MM.1S (cell line): ENCODE measurements at regions not wholly inside any gene's neighbourhood (a gene's known extent, or its start where the extent isn't known, plus 50 kb on each side); places are given as distances from the start of the nearest gene placed in this dataset.

ENCODE experiments used
- DNase-seq: peaks from one replicate; pipeline ENCODE4 v3.0.0-alpha.2; 2015
- H2AFZ ChIP-seq: fragments of 300-600 bp; sonication (generic); 2 replicates; pipeline ENCODE4 v1.6.0; 2016; ENCODE audit warnings: antibody characterized with exemption, low read length
- H3F3A ChIP-seq: fragments of 300-600 bp; sonication (generic); 2 replicates; pipeline ENCODE4 v1.6.1; 2016; ENCODE audit warnings: mild to moderate bottlenecking, antibody characterized with exemption, low read length, moderate library complexity, mixed read lengths; ENCODE audit not compliant: insufficient read depth
- H3K27ac ChIP-seq: fragments of 300-600 bp; sonication (generic); 2 replicates; pipeline ENCODE4 v1.5.1; 2016; ENCODE audit warnings: mild to moderate bottlenecking, low read length
- H3K27me3 ChIP-seq: fragments of 300-600 bp; sonication (generic); replicated peaks from 2 replicates; pipeline ENCODE4 v1.6.0; 2016; ENCODE audit warnings: low read length; ENCODE audit not compliant: insufficient read depth
- H3K36me3 ChIP-seq: fragments of 300-600 bp; sonication (generic); replicated peaks from 2 replicates; pipeline ENCODE4 v1.6.1; 2016; ENCODE audit warnings: mild to moderate bottlenecking, low read length, mixed read lengths; ENCODE audit not compliant: insufficient read depth
- H3K4me1 ChIP-seq: fragments of 300-600 bp; sonication (generic); 2 replicates; pipeline ENCODE4 v1.6.1; 2016; ENCODE audit warnings: low read length, mixed read lengths
- H3K4me2 ChIP-seq: fragments of 300-600 bp; sonication (generic); 2 replicates; pipeline ENCODE4 v1.6.0; 2016; ENCODE audit warnings: low read depth, low read length
- H3K4me3 ChIP-seq: fragments of 300-600 bp; sonication (generic); 2 replicates; pipeline ENCODE4 v1.5.1; 2016; ENCODE audit warnings: low read length, mixed read lengths
- H3K79me2 ChIP-seq: fragments of 300-600 bp; sonication (generic); 2 replicates; pipeline ENCODE4 v1.6.1; 2016; ENCODE audit warnings: mixed run types, low read length, mixed read lengths
- H3K9ac ChIP-seq: fragments of 300-600 bp; sonication (generic); 2 replicates; pipeline ENCODE4 v1.6.1; 2016; ENCODE audit warnings: low read length, mixed read lengths
- H3K9me2 ChIP-seq: fragments of 300-600 bp; sonication (generic); replicated peaks from 2 replicates; pipeline ENCODE4 v1.6.1; 2016; ENCODE audit warnings: mild to moderate bottlenecking, low read length, mixed read lengths; ENCODE audit not compliant: insufficient read depth
- H3K9me3 ChIP-seq: fragments of 300-600 bp; sonication (generic); replicated peaks from 2 replicates; pipeline ENCODE4 v1.6.1; 2016; ENCODE audit warnings: mild to moderate bottlenecking, low read length, mixed read lengths; ENCODE audit not compliant: insufficient read depth
- H4K20me1 ChIP-seq: fragments of 300-600 bp; sonication (generic); 2 replicates; pipeline ENCODE4 v1.6.1; 2016; ENCODE audit warnings: mild to moderate bottlenecking, low read length, moderate library complexity, mixed read lengths; ENCODE audit not compliant: insufficient read depth
- CTCF ChIP-seq: fragments of 300-600 bp; sonication (generic); IDR thresholded peaks from 2 replicates; pipeline ENCODE4 v1.5.1; 2016; ENCODE audit warnings: antibody characterized with exemption, low read length, mixed read lengths
- EZH2 ChIP-seq: fragments of 300-600 bp; sonication (generic); optimal IDR thresholded peaks from 2 replicates; pipeline ENCODE3; 2017; ENCODE audit warnings: low read depth, mild to moderate bottlenecking, antibody characterized with exemption, low read length, mixed read lengths
- EZH2phosphoT487 ChIP-seq: fragments of 300-600 bp; sonication (generic); IDR thresholded peaks from 2 replicates; pipeline ENCODE4 v1.6.1; 2018; ENCODE audit warnings: antibody characterized with exemption, low read length

GRCh38 chr14:58844544-58844943 lies 206.8 kb downstream of the DACT1 start:
- no peaks in the 10 kb centered on the region for H3K79me2 ChIP-seq
- H3K27ac ChIP-seq, result no peak overlapping the region
- no peaks in the 10 kb centered on the region for H3K9me2 ChIP-seq
- H3K9ac ChIP-seq, result no peak overlapping the region
- H3K4me1 ChIP-seq, result no peaks in the 10 kb centered on the region
- no peaks in the 10 kb centered on the region for H3K9me3 ChIP-seq
- no peaks in the 10 kb centered on the region for H3K36me3 ChIP-seq
- TF ChIP-seq EZH2 (no peak), EZH2phosphoT487 (no peak), CTCF (no peak)
- H4K20me1 ChIP-seq, result no peaks in the 10 kb centered on the region
- no peaks in the 10 kb centered on the region for H3F3A ChIP-seq
- no peak overlapping the region for H3K4me3 ChIP-seq
- no peak overlapping the region for H3K4me2 ChIP-seq
- H3K27me3 ChIP-seq, result no peaks in the 10 kb centered on the region
- DNase-seq, result no peak
- H2AFZ ChIP-seq, result no peak overlapping the region

- no peaks in the 10 kb centered on the region for H3K27me3 ChIP-seq
- TF ChIP-seq EZH2 (no peak), CTCF (no peak), EZH2phosphoT487 (no peak)
- no peak overlapping the region for H3K27ac ChIP-seq
- no peaks in the 10 kb centered on the region for H4K20me1 ChIP-seq
- no peaks in the 10 kb centered on the region for H3K4me1 ChIP-seq
- H3K36me3 ChIP-seq, result no peaks in the 10 kb centered on the region
- no peaks in the 10 kb centered on the region for H3K9me3 ChIP-seq
- no peak overlapping the region for H3K4me2 ChIP-seq
- H3K9me2 ChIP-seq, result no peaks in the 10 kb centered on the region
- H3K79me2 ChIP-seq, result no peaks in the 10 kb centered on the region
- no peak overlapping the region for H2AFZ ChIP-seq
- H3F3A ChIP-seq, result no peaks in the 10 kb centered on the region
- no peak for DNase-seq
- no peak overlapping the region for H3K9ac ChIP-seq
- H3K4me3 ChIP-seq, result no peak overlapping the region
Measured at GRCh38 chr14:58846682-58847465, 209.1 kb downstream of the DACT1 start.

- Histone ChIP-seq H3K36me3 (no peaks in the 10 kb centered on the region), H3K27me3 (no peaks in the 10 kb centered on the region), H3F3A (no peaks in the 10 kb centered on the region), H3K9ac (no peak overlapping the region), H3K79me2 (no peaks in the 10 kb centered on the region), H3K4me1 (no peaks in the 10 kb centered on the region), H3K9me2 (no peaks in the 10 kb centered on the region), H3K4me2 (no peak overlapping the region), H4K20me1 (no peaks in the 10 kb centered on the region), H3K27ac (no peak overlapping the region), H2AFZ (no peak overlapping the region), H3K9me3 (no peaks in the 10 kb centered on the region), H3K4me3 (no peak overlapping the region)
- DNase-seq, result no peak
- TF ChIP-seq EZH2 (no peak), CTCF (no peak), EZH2phosphoT487 (no peak)
Measured at GRCh38 chr14:58848365-58848764, 210.6 kb downstream of the DACT1 start.
